ENCODE measurements at regions not wholly inside any gene's neighbourhood (a gene's known extent, or its start where the extent isn't known, plus 50 kb on each side); places are given as distances from the start of the nearest gene placed in this dataset.
"Not testable (repeated sequence)": the region's sequence is repeated elsewhere in the genome, so short reads cannot be mapped to it uniquely, and the experiment has no call there.

- Histone ChIP-seq H3K4me1 (ENCODE audit: control insufficient read depth, extremely low read depth, insufficient read depth, low read length) (no peaks in the 10 kb centered on the region), H3K4me3 (replicated peaks in 1 of 4; ENCODE audit: control extremely low read depth in 1 of 4, insufficient read depth in 1 of 4, low read depth in 3 of 4, low read length in 4 of 4) (no peak overlapping the region), H3K27me3 (ENCODE audit: control insufficient read depth, insufficient read depth, low read length) (no peaks in the 10 kb centered on the region), H3K4me2 (ENCODE audit: extremely low read depth, insufficient read depth, low read length) (no peak overlapping the region), H4K20me1 (ENCODE audit: control insufficient read depth, extremely low read depth, insufficient read depth, low read length) (no peaks in the 10 kb centered on the region), H2AFZ (ENCODE audit: low read length) (no peak overlapping the region), H3K36me3 (ENCODE audit: control insufficient read depth, insufficient read depth, low read length) (no peaks in the 10 kb centered on the region), H3K79me2 (ENCODE audit: control insufficient read depth, insufficient read depth, low read length) (no peaks in the 10 kb centered on the region), H3K27ac (ENCODE audit: insufficient read depth, low read length) (no peak overlapping the region), H3K9ac (ENCODE audit: insufficient read depth, low read length) (no peak overlapping the region), H3K9me3 (ENCODE audit: control insufficient read depth, insufficient read depth, low read depth, low read length) (no peaks in the 10 kb centered on the region)
- TF ChIP-seq CTCF (conservative IDR thresholded peaks at IDR 0.05 in 1 of 2, IDR thresholded peaks at IDR 0.05 in 1 of 2; ENCODE audit: low read depth in 1 of 2, low read length in 2 of 2) (no peak), EZH2 (IDR thresholded peaks at IDR 0.05; ENCODE audit: low read length, missing control alignments) (no peak)
- DNase-seq (ENCODE audit: low read depth in 2 of 2), result no peak
Observed at GRCh38 chr6:27551607-27552006, 78.7 kb upstream of the ZNF184 start.

GRCh38 chr6:27550692-27551091 is 77.8 kb upstream of the ZNF184 start:
- H3K27me3 ChIP-seq (ENCODE audit: control insufficient read depth, insufficient read depth, low read length), result no peaks in the 10 kb centered on the region

DNA sequence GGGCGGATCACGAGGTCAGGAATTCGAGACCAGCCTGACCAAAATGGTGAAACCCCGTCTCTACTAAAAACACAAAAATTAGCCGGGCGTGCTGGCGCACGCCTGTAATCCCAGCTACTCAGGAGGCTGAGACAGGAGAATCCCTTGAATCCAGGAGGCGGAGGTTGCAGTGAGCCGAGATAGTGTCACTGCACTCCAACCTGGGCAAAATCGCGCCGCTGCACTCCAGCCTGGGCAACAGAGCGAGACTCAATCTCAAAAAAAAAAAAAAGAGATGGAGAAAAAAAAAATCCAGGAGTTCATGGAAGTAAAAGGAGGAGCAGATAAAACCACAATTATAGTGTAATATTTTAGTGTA is 76.3 kb upstream of the ZNF184 start:
- not testable (repeated sequence) for H3K36me3 ChIP-seq (ENCODE audit: control insufficient read depth, insufficient read depth, low read length); H3K4me3 ChIP-seq (replicated peaks in 1 of 4; ENCODE audit: control extremely low read depth in 1 of 4, insufficient read depth in 1 of 4, low read depth in 3 of 4, low read length in 4 of 4); H4K20me1 ChIP-seq (ENCODE audit: control insufficient read depth, extremely low read depth, insufficient read depth, low read length); H3K4me1 ChIP-seq (ENCODE audit: control insufficient read depth, extremely low read depth, insufficient read depth, low read length); H3K27ac ChIP-seq (ENCODE audit: insufficient read depth, low read length); H3K79me2 ChIP-seq (ENCODE audit: control insufficient read depth, insufficient read depth, low read length); H3K9ac ChIP-seq (ENCODE audit: insufficient read depth, low read length); H3K27me3 ChIP-seq (ENCODE audit: control insufficient read depth, insufficient read depth, low read length); H3K9me3 ChIP-seq (ENCODE audit: control insufficient read depth, insufficient read depth, low read depth, low read length); H3K4me2 ChIP-seq (ENCODE audit: extremely low read depth, insufficient read depth, low read length); DNase-seq (ENCODE audit: low read depth in 2 of 2); H2AFZ ChIP-seq (ENCODE audit: low read length)

More at GRCh38 chr6:27550692-27551091, 77.8 kb upstream of the ZNF184 start:
- no peaks in the 10 kb centered on the region for H3K9me3 ChIP-seq (ENCODE audit: control insufficient read depth, insufficient read depth, low read depth, low read length)
- TF ChIP-seq EZH2 (IDR thresholded peaks at IDR 0.05; ENCODE audit: low read length, missing control alignments), result no peak
- TF ChIP-seq CTCF (conservative IDR thresholded peaks at IDR 0.05 in 1 of 2, IDR thresholded peaks at IDR 0.05 in 1 of 2; ENCODE audit: low read depth in 1 of 2, low read length in 2 of 2), result no peak
- no peaks in the 10 kb centered on the region for H4K20me1 ChIP-seq (ENCODE audit: control insufficient read depth, extremely low read depth, insufficient read depth, low read length)
- H3K4me3 ChIP-seq (replicated peaks in 1 of 4; ENCODE audit: control extremely low read depth in 1 of 4, insufficient read depth in 1 of 4, low read depth in 3 of 4, low read length in 4 of 4), result no peak overlapping the region
- no peaks in the 10 kb centered on the region for H3K4me1 ChIP-seq (ENCODE audit: control insufficient read depth, extremely low read depth, insufficient read depth, low read length)
- no peak overlapping the region for H3K4me2 ChIP-seq (ENCODE audit: extremely low read depth, insufficient read depth, low read length)
- no peak for DNase-seq (ENCODE audit: low read depth in 2 of 2)
- no peaks in the 10 kb centered on the region for H3K79me2 ChIP-seq (ENCODE audit: control insufficient read depth, insufficient read depth, low read length)
- no peak overlapping the region for H3K27ac ChIP-seq (ENCODE audit: insufficient read depth, low read length)
- H3K36me3 ChIP-seq (ENCODE audit: control insufficient read depth, insufficient read depth, low read length), result no peaks in the 10 kb centered on the region
- H3K9ac ChIP-seq (ENCODE audit: insufficient read depth, low read length), result no peak overlapping the region
- H2AFZ ChIP-seq (ENCODE audit: low read length), result no peak overlapping the region
